ENCODE measurements at regions not wholly inside any gene's neighbourhood (a gene's known extent, or its start where the extent isn't known, plus 50 kb on each side); places are given as distances from the start of the nearest gene placed in this dataset.

DNA sequence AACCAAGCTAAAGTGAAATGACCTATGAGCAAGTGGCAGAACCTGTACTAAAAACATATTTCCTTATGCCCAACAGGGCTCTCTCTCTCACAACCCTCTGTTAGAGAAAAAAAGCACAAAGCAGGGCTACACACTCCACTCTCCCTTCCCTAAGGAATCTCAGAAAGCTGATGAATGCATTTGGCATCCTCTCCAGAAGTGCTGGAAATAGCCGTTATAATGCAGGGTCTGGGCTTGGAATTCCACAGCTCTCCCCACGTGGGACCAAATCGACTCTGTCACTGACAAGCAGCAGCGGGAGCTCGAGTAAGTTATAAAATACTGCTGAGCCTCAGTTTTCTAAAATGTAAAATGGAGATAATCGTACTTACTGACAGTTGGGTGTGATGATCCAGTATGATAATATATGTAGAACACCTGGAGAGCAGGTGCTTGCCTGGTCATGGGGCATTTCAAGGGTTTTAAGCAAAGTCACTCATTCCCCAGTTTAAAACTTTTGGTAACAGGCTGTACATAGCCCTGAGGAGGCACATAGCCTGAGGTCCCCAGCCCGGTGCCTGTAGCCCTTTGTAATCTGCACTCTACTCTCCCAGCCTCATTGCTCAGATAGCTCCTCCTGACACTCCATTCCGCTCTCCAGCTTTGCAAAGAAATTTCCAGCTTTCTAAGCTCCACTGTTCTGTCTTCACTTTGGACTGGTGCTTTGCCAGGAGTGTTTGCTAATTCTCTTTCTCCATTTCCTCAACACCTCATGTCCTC, 175.6 kb upstream of the DAB1 start:
- Histone ChIP-seq H3K27ac (no peak overlapping the region), H3K36me3 (no peaks in the 10 kb centered on the region), H3K4me1 (ENCODE audit: control insufficient read depth in 1 of 2, low read depth in 2 of 2) (peaks cover 0 to 10% of the 10 kb centered on the region in 2 donors), H3K4me3 (no peak overlapping the region), H3K9me3 (no peaks in the 10 kb centered on the region), H3K27me3 (replicated peaks; ENCODE audit: insufficient read depth) (no peaks in the 10 kb centered on the region)
- DNase-seq (ENCODE audit: low spot score) = no peak
- no peak for ATAC-seq (ENCODE audit: insufficient number of reproducible peaks, low FRiP score, low read depth)
- TF ChIP-seq, protein P1, sequence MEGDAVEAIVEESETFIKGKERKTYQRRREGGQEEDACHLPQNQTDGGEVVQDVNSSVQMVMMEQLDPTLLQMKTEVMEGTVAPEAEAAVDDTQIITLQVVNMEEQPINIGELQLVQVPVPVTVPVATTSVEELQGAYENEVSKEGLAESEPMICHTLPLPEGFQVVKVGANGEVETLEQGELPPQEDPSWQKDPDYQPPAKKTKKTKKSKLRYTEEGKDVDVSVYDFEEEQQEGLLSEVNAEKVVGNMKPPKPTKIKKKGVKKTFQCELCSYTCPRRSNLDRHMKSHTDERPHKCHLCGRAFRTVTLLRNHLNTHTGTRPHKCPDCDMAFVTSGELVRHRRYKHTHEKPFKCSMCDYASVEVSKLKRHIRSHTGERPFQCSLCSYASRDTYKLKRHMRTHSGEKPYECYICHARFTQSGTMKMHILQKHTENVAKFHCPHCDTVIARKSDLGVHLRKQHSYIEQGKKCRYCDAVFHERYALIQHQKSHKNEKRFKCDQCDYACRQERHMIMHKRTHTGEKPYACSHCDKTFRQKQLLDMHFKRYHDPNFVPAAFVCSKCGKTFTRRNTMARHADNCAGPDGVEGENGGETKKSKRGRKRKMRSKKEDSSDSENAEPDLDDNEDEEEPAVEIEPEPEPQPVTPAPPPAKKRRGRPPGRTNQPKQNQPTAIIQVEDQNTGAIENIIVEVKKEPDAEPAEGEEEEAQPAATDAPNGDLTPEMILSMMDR (IDR thresholded peaks at IDR 0.05) = no peak

DNA sequence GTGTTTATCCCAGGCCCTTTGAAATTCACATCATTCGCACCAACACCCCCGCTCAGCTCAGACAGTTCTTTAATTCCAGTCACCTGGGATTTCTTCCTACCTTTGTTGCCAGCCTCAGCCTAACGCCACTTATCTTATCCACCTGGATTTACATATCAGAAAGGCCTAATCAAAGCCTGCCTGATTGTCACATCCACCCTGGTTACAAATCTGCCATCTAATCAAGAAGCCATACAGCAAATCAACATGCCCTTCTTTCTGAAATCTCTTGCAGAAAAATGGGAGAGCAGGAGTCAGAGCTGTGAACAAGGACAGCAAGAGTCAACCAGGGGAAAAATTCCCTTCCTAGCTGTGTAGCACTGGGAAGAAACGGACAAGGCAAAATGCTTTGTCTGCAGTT, 173.2 kb upstream of the DAB1 start:
- Histone ChIP-seq H3K4me3 (no peak overlapping the region), H3K9me3 (no peaks in the 10 kb centered on the region), H3K27me3 (replicated peaks; ENCODE audit: insufficient read depth) (no peaks in the 10 kb centered on the region), H3K27ac (no peak overlapping the region), H3K36me3 (no peaks in the 10 kb centered on the region), H3K4me1 (ENCODE audit: control insufficient read depth in 1 of 2, low read depth in 2 of 2) (peaks cover 0 to 10% of the 10 kb centered on the region in 2 donors)
- DNase-seq (ENCODE audit: low spot score) (no peak), ATAC-seq (ENCODE audit: insufficient number of reproducible peaks, low FRiP score, low read depth) (no peak)
- TF ChIP-seq, protein P1 (IDR thresholded peaks at IDR 0.05) = no peak

DNA sequence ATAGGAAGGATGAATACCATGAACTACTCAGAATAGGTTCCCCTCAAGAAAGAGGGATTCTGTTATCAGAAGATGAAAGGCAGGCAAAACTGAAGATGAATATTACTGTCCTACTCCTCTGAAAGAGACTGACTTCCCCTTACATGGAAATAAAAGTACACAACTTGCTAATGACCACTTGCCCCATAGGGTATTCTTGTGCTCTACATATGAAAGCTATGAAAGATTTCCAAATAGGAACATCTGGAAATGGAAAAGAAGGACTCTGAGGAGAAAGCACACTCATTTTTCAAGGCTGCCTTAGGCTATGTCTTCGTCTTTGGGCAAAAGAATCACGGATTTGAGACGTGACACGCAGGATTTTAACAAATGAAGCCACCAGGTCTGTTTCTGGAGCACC, 170.1 kb upstream of the DAB1 start:
- ATAC-seq (ENCODE audit: insufficient number of reproducible peaks, low FRiP score, low read depth) (no peak), DNase-seq (ENCODE audit: low spot score) (no peak)
- TF ChIP-seq, protein P1 (IDR thresholded peaks at IDR 0.05) = no peak
- no peak overlapping the region for H3K4me3 ChIP-seq
- no peaks in the 10 kb centered on the region for H3K9me3 ChIP-seq
- H3K27ac ChIP-seq = no peak overlapping the region
- peaks cover 0 to 5% of the 10 kb centered on the region in 2 donors for H3K4me1 ChIP-seq (ENCODE audit: control insufficient read depth in 1 of 2, low read depth in 2 of 2)
- no peaks in the 10 kb centered on the region for H3K36me3 ChIP-seq
- no peaks in the 10 kb centered on the region for H3K27me3 ChIP-seq (replicated peaks; ENCODE audit: insufficient read depth)

DNA sequence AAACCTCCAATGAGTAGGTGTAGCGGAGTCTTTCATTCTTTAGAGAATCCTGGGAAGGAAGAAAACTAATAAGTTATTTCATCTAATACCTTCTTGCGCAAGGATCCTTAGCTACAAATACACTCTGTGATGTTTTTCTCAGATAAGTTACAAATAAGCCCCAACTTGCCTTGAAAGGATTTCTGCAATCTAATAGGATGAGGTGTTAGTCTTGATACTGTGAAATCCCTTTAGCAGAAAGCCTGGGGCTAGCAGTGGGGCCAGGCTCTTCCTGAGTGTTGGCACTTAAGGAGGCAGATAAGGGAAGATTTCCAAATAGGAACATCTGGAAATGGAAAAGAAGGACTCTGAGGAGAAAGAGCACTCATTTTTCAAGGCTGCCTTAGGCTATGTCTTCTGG, 168.0 kb upstream of the DAB1 start:
- Histone ChIP-seq H3K27me3 (replicated peaks; ENCODE audit: insufficient read depth) (no peaks in the 10 kb centered on the region), H3K4me1 (ENCODE audit: control insufficient read depth in 1 of 2, low read depth in 2 of 2) (no peaks in the 10 kb centered on the region), H3K36me3 (no peaks in the 10 kb centered on the region), H3K27ac (no peak overlapping the region), H3K4me3 (no peak overlapping the region), H3K9me3 (no peaks in the 10 kb centered on the region)
- no peak for DNase-seq (ENCODE audit: low spot score)
- no peak for ATAC-seq (ENCODE audit: insufficient number of reproducible peaks, low FRiP score, low read depth)
- TF ChIP-seq, protein P1 (IDR thresholded peaks at IDR 0.05) = no peak

DNA sequence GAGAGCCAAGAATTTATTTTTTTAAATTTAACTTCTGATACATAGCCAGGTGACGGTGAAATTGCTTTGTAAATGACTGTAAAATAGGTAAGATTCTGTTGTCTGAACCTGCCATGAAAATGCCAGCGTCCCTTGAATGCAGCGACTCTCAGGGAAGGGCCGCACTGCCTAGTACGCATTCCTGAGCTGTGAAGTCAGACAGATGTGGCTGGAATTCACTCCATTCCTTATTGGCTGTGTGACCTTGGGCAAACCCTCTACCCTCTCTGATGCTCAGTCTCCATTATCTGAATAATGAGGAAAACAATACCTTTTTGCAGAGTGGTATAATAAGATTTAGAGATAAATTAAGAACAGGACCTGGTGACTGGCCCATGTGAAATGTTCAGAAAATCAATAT, 167.1 kb upstream of the DAB1 start:
- TF ChIP-seq, protein P1 (IDR thresholded peaks at IDR 0.05) = no peak
- H3K27me3 ChIP-seq (replicated peaks; ENCODE audit: insufficient read depth) = no peaks in the 10 kb centered on the region
- ATAC-seq (ENCODE audit: insufficient number of reproducible peaks, low FRiP score, low read depth) = no peak
- no peak for DNase-seq (ENCODE audit: low spot score)
- H3K4me1 ChIP-seq (ENCODE audit: control insufficient read depth in 1 of 2, low read depth in 2 of 2) = no peaks in the 10 kb centered on the region
- H3K4me3 ChIP-seq = no peak overlapping the region
- no peaks in the 10 kb centered on the region for H3K36me3 ChIP-seq
- no peak overlapping the region for H3K27ac ChIP-seq
- H3K9me3 ChIP-seq = no peaks in the 10 kb centered on the region

Data from thoracic aorta (tissue), 2 donors.